NT2/D1 (cell line): ENCODE measurements at regions not wholly inside any gene's neighbourhood (a gene's known extent, or its start where the extent isn't known, plus 50 kb on each side); places are given as distances from the start of the nearest gene placed in this dataset.

Source experiments
- SUZ12 ChIP-seq: IDR thresholded peaks from 2 replicates; pipeline ENCODE4 v1.6.1; 2011; ENCODE audit not compliant: insufficient read length, insufficient read depth; ENCODE audit errors: extremely low read depth
- YY1 ChIP-seq: IDR thresholded peaks from 2 replicates; pipeline ENCODE4 v1.6.1; 2011; ENCODE audit not compliant: insufficient read length, insufficient read depth
- ZNF274 ChIP-seq: IDR thresholded peaks from 2 replicates; pipeline ENCODE4 v1.6.1; 2011; ENCODE audit warnings: mild to moderate bottlenecking, low read depth, low read length

DNA sequence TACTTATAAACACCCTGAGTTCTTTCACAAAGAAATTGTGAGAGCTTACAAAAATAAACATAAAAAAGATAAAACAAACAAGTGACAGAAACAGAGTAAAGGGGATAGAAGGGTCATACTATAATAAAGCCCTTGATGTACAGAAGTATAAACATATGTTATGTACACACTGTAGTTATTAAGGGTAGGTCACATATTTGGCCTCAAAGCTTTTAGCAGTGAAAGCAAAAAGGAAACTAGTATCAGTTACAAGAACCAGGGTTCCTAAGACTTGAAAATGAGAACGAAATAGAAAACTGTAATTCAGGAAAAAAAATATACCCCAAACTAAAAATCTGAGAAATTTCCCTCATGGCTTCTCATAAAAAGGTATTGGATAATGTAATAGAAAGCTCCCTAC, 380.6 kb downstream of the HDGFL1 start:
- TF ChIP-seq ZNF274 (no peak), SUZ12 (no peak), YY1 (no peak)
